K562 (cell line): ENCODE measurements at regions not wholly inside any gene's neighbourhood (a gene's known extent, or its start where the extent isn't known, plus 50 kb on each side); places are given as distances from the start of the nearest gene placed in this dataset.

Source experiments
- ATAC-seq: fragments of 200-7000 bp; cut with Tn5 transposase; 3 replicates; pipeline ENCODE4 v1.9.1; 2020; ENCODE audit warnings: moderate library complexity
- BruUV-seq: library from RNA; stranded (reverse); fragments of 400-500 nt; replicated peaks from 2 replicates; lab custom pipeline; 2021; lab: Mats Ljungman, UMichigan
- CTCF ChIA-PET: fragments of 300-600 bp; formaldehyde crosslinking; extraction: SDS; loops from one replicate; lab custom pipeline; 2021; ENCODE audit warnings: low intra/inter-chr PET ratio; lab: Yijun Ruan, JAX
- POLR2A ChIA-PET: fragments of 300-600, 350-650 bp; sonication (Branson Sonifier 250); formaldehyde crosslinking; extraction: SDS; loops from one replicate; lab custom pipeline; 2021; ENCODE audit warnings: antibody characterized with exemption, inconsistent platforms; lab: Yijun Ruan, JAX
- DNase-seq, 4 experiments: peaks; one replicate each; pipeline versions ENCODE4 v3.0.0 to v3.0.0-alpha.2; 2011 to 2018; ENCODE audit warnings: low spot score in 3 of 4, mixed read lengths in 3 of 4; ENCODE audit errors: extremely low read depth in 1 of 4
- FAIRE-seq: peaks from 2 replicates; lab custom pipeline; 2011; peaks lifted over from hg19 to GRCh38; lab: Jason Lieb, UNC
- H2AFZ ChIP-seq: 2 replicates; pipeline ENCODE4 v1.6.0; 2011; ENCODE audit warnings: low read depth, low read length, control low read depth, inconsistent platforms
- H3K27ac ChIP-seq: fragments of 200-600 bp; 3 replicates; pipeline ENCODE4 v1.8.0; 2011; ENCODE audit warnings: low read depth, mild to moderate bottlenecking, control low read depth, inconsistent platforms, low read length, moderate library complexity, mixed read lengths; ENCODE audit errors: extremely low read depth
- H3K27me3 ChIP-seq, 2 experiments: fragments of 300-600 bp in 1 of 2; 2 replicates in 1 of 2; 3 replicates in 1 of 2; pipeline versions ENCODE4 v1.6.0 to v1.8.0; 2011; ENCODE audit warnings: inconsistent platforms in 2 of 2, low read length in 2 of 2, mild to moderate bottlenecking in 1 of 2, mixed read lengths in 1 of 2, moderate library complexity in 1 of 2; ENCODE audit not compliant: control insufficient read depth in 2 of 2, insufficient read depth in 2 of 2
- H3K36me3 ChIP-seq: fragments of 300-600 bp; 3 replicates; pipeline ENCODE4 v1.8.0; 2011; ENCODE audit warnings: mild to moderate bottlenecking, low read length, inconsistent platforms; ENCODE audit not compliant: control insufficient read depth, insufficient read depth
- H3K4me1 ChIP-seq, 2 experiments: fragments of 200-600 bp in 1 of 2; replicated peaks in 1 of 2; 2 replicates in 1 of 2; 3 replicates in 1 of 2; pipeline versions ENCODE4 v1.5.1 to v1.8.0; 2011; ENCODE audit warnings: inconsistent platforms in 2 of 2, low read length in 2 of 2, mild to moderate bottlenecking in 1 of 2, mixed read lengths in 1 of 2, moderate library complexity in 1 of 2; ENCODE audit not compliant: control insufficient read depth in 2 of 2, insufficient read depth in 2 of 2
- H3K4me2 ChIP-seq: 2 replicates; pipeline ENCODE4 v1.6.1; 2011; ENCODE audit warnings: low read length, control low read depth, inconsistent platforms, mixed read lengths; ENCODE audit not compliant: insufficient read depth
- H3K4me3 ChIP-seq: fragments of 200-600 bp; sonication (generic), shearing (Covaris generic); 2 replicates; pipeline ENCODE4 v1.5.1; 2016; ENCODE audit warnings: control low read depth, inconsistent platforms
- H3K79me2 ChIP-seq: fragments of 200-600 bp; 3 replicates; pipeline ENCODE4 v1.8.0; 2011; ENCODE audit warnings: low read length, inconsistent platforms; ENCODE audit not compliant: control insufficient read depth, insufficient read depth
- H3K9ac ChIP-seq, 2 experiments: 2 replicates each; pipeline versions ENCODE4 v1.6.0 to v1.6.1; 2011; ENCODE audit warnings: low read depth in 2 of 2, low read length in 2 of 2, control low read depth in 1 of 2, inconsistent platforms in 1 of 2, mild to moderate bottlenecking in 1 of 2, mixed read lengths in 1 of 2; ENCODE audit not compliant: insufficient read depth in 1 of 2
- H3K9me1 ChIP-seq: one replicate; pipeline ENCODE4 v1.6.0; 2011; ENCODE audit warnings: inconsistent platforms, mild to moderate bottlenecking, low read length, moderate library complexity; ENCODE audit not compliant: control insufficient read depth, insufficient read depth
- H3K9me3 ChIP-seq: replicated peaks from 2 replicates; pipeline ENCODE4 v1.5.1; 2011; ENCODE audit warnings: low read depth, low read length, inconsistent platforms; ENCODE audit not compliant: control insufficient read depth, insufficient read depth
- H4K20me1 ChIP-seq: replicated peaks from 2 replicates; pipeline ENCODE4 v1.6.1; 2011; ENCODE audit warnings: low read length, inconsistent platforms, mixed read lengths; ENCODE audit not compliant: control insufficient read depth, insufficient read depth
- CBFB ChIP-seq: sonication (generic); formaldehyde crosslinking; IDR thresholded peaks from 2 replicates; pipeline ENCODE4 v1.4.0; 2020; ENCODE audit warnings: mild to moderate bottlenecking, missing genetic modification reagents
- ELK1 ChIP-seq: sonication (generic); formaldehyde crosslinking; IDR thresholded peaks from 2 replicates; pipeline ENCODE4 v1.8.1; 2022; ENCODE audit warnings: missing genetic modification reagents
- HIVEP1 ChIP-seq: fragments of 250-450 bp; sonication (Bioruptor Pico); IDR thresholded peaks from 2 replicates; pipeline ENCODE4 v1.4.0; 2020; ENCODE audit warnings: mild to moderate bottlenecking
- KLF1 ChIP-seq: fragments of 450-650 bp; IDR thresholded peaks from 2 replicates; pipeline ENCODE4 v1.6.1; 2016; ENCODE audit warnings: missing genetic modification characterization, missing compliant biosample characterization
- MYC ChIP-seq, 2 experiments: fragments of 250-450 bp in 1 of 2; sonication (Bioruptor Pico) in 1 of 2; IDR thresholded peaks; 2 replicates each; pipeline versions ENCODE4 v1.5.1 to v1.6.1; 2012 to 2021; ENCODE audit warnings: low read depth in 2 of 2, borderline replicate concordance in 1 of 2, improper control_type of control experiment in 1 of 2, low read length in 1 of 2, mild to moderate bottlenecking in 1 of 2, moderate library complexity in 1 of 2
- NFXL1 ChIP-seq: fragments of 450-650 bp; formaldehyde crosslinking; IDR thresholded peaks from 2 replicates; pipeline ENCODE4 v1.4.0; 2021; ENCODE audit warnings: mild to moderate bottlenecking
- PHF20 ChIP-seq: fragments of 450-650 bp; IDR thresholded peaks from 2 replicates; pipeline ENCODE4 v1.6.1; 2018; ENCODE audit not compliant: partially characterized antibody
- RNF2 ChIP-seq: sonication (generic); IDR thresholded peaks from 2 replicates; pipeline ENCODE4 v1.6.1; 2016
- SETDB1 ChIP-seq: IDR thresholded peaks from one replicate; pipeline ENCODE4 v1.6.1; 2012; ENCODE audit warnings: low read length, control low read depth, inconsistent platforms
- ZBTB11 ChIP-seq, 3 experiments: fragments of 200-800 bp in 1 of 3; fragments of 250-450 bp in 1 of 3; fragments of 450-650 bp in 1 of 3; sonication (Bioruptor Pico) in 1 of 3; sonication (Bioruptor generic) in 1 of 3; formaldehyde crosslinking in 1 of 3; IDR thresholded peaks; 2 replicates each; pipeline versions ENCODE4 v1.6.1 to v1.8.0; 2016 to 2022; ENCODE audit warnings: mild to moderate bottlenecking in 2 of 3, missing genetic modification characterization in 2 of 3, missing compliant biosample characterization in 1 of 3, moderate library complexity in 1 of 3
- ZNF121 ChIP-seq: sonication (generic); formaldehyde crosslinking; conservative IDR thresholded peaks from 2 replicates; pipeline ENCODE4 v1.8.0; 2022; ENCODE audit warnings: missing genetic modification reagents
- ZNF384 ChIP-seq: IDR thresholded peaks from 2 replicates; pipeline ENCODE4 v1.6.1; 2012; ENCODE audit warnings: low read depth, low read length, improper control_type of control experiment
- ZNF696 ChIP-seq: fragments of 250-450 bp; sonication (Bioruptor Pico); conservative IDR thresholded peaks from 2 replicates; pipeline ENCODE4 v1.4.0; 2020; ENCODE audit warnings: mild to moderate bottlenecking, moderate library complexity
- ZNF764 ChIP-seq: fragments of 250-450 bp; sonication (Bioruptor Pico); IDR thresholded peaks from 2 replicates; pipeline ENCODE4 v1.4.0; 2020; ENCODE audit warnings: low read depth, mild to moderate bottlenecking, moderate library complexity
- ZNF766 ChIP-seq: fragments of 200-800 bp; sonication (Bioruptor generic); conservative IDR thresholded peaks from 2 replicates; pipeline ENCODE4 v1.6.1; 2016; ENCODE audit warnings: missing genetic modification characterization, missing compliant biosample characterization
- WGBS: fragments of 100-300 bp; shearing (Covaris generic); methylation state at CpG from one replicate; pipeline ENCODE4 v1.1.6; 2016; ENCODE audit warnings: low coverage, mixed read lengths; ENCODE audit not compliant: insufficient coverage; ENCODE audit errors: missing lambda C conversion rate; 5-methylcytosine and 5-hydroxymethylcytosine counted together
- in situ Hi-C: fragments of 300-500 bp; cut with MboI; formaldehyde crosslinking; loops from 4 replicates; pipeline ENCODE4 v1.15.0; 2018; ENCODE audit warnings: inconsistent platforms, mixed read lengths
- intact Hi-C: fragments of 100-400 bp; cut with micrococcal nuclease; formaldehyde crosslinking; loops from 2 replicates; pipeline ENCODE4 v1.14.2; 2022

GRCh38 chr1:80751204-80751603 lies 1049.5 kb upstream of the ADGRL2 start:
- ChIA-PET POLR2A (no interaction called here), CTCF (no interaction called here)
- Histone ChIP-seq H3K27me3 (no peaks in the 10 kb centered on the region), H3K27ac (no peak overlapping the region), H3K4me3 (no peak overlapping the region), H3K4me2 (no peak overlapping the region), H3K79me2 (no peaks in the 10 kb centered on the region), H4K20me1 (no peaks in the 10 kb centered on the region), H3K9ac (no peak overlapping the region), H3K9me3 (no peaks in the 10 kb centered on the region), H3K36me3 (no peaks in the 10 kb centered on the region), H2AFZ (no peak overlapping the region), H3K4me1 (no peaks in the 10 kb centered on the region), H3K9me1 (no peaks in the 10 kb centered on the region)
- FAIRE-seq (no peak), ATAC-seq (no peak), DNase-seq (no peak)
- in situ Hi-C loops (no loop called here), intact Hi-C loops (no loop called here)
- WGBS, result 3% methylated on average over 2 of the region's 2 CpGs
- BruUV-seq, result no TSS peak
- TF ChIP-seq ZBTB11 (CRISPR knock-in tag; IDR thresholded peaks at IDR 0.05) (no peak), ZNF121 (CRISPR knock-in tag) (no peak), SETDB1 (no peak), MYC (IDR thresholded peaks at IDR 0.05; ENCODE audit: low read depth, low read length) (no peak), MYC (CRISPR knock-in tag; IDR thresholded peaks at IDR 0.05; ENCODE audit: borderline replicate concordance, low read depth) (no peak), ZNF384 (no peak), ELK1 (CRISPR knock-in tag) (no peak), CBFB (CRISPR knock-in tag) (no peak), RNF2 (no peak), PHF20 (no peak), NFXL1 (CRISPR knock-in tag) (no peak), ZNF766 (CRISPR knock-in tag) (no peak), HIVEP1 (CRISPR knock-in tag) (no peak), KLF1 (tag) (no peak), ZNF696 (CRISPR knock-in tag) (no peak), ZNF764 (no peak)
